ENCODE measurements at regions not wholly inside any gene's neighbourhood (a gene's known extent, or its start where the extent isn't known, plus 50 kb on each side); places are given as distances from the start of the nearest gene placed in this dataset.
"Not testable (repeated sequence)": the region's sequence is repeated elsewhere in the genome, so short reads cannot be mapped to it uniquely, and the experiment has no call there.

DNA sequence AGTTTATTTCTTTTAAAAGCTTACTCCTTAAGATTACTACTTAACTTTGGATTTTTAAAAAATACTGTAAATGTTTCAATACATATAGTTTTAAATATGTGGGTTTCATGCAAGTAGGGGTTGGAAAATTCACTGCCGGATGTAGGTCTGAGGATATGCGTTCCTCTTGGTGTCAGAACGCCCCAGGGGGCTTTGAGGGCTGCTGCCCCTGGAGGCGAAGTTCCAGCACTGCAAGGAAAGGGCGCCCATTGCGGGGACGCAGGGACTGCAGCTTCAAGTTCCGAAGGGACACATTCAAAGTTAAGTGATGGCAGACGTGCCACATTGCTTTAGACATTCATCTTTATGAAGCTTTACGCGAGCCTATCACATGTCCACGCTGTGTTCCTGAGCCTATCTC, 152.9 kb downstream of the SOD2 start:
- WGBS, 2 donors, result 44 to 47% methylated on average over 12 of the region's 12 CpGs
- ATAC-seq (ENCODE audit: insufficient read depth, low FRiP score) (no peak), DNase-seq (peak in 1 of 3 donors; percentile 3)
- Histone ChIP-seq H3K4me3 (no peak overlapping the region), H3K27me3 (ENCODE audit: control insufficient read depth in 3 of 3, insufficient read depth in 3 of 3, low read length in 2 of 3) (peaks cover 0 to 6% (median 0%) of the 10 kb centered on the region in 3 donors), H3K9ac (ENCODE audit: insufficient read depth in 1 of 2, low read length in 2 of 2) (no peak overlapping the region), H3K36me3 (ENCODE audit: control insufficient read depth in 4 of 4, insufficient read depth in 4 of 4, low read length in 4 of 4) (no peaks in the 10 kb centered on the region), H3K4me1 (ENCODE audit: control insufficient read depth in 5 of 5, insufficient read depth in 5 of 5, low read length in 5 of 5) (no peaks in the 10 kb centered on the region), H3K27ac (ENCODE audit: low read depth in 1 of 2, low read length in 1 of 2) (no peak overlapping the region), H3K9me3 (ENCODE audit: control insufficient read depth in 4 of 4, insufficient read depth in 3 of 4, low read length in 3 of 4) (no peaks in the 10 kb centered on the region)
- TF ChIP-seq CTCF (IDR thresholded peaks at IDR 0.05; ENCODE audit: control extremely low read depth, extremely low read depth), result no peak

DNA sequence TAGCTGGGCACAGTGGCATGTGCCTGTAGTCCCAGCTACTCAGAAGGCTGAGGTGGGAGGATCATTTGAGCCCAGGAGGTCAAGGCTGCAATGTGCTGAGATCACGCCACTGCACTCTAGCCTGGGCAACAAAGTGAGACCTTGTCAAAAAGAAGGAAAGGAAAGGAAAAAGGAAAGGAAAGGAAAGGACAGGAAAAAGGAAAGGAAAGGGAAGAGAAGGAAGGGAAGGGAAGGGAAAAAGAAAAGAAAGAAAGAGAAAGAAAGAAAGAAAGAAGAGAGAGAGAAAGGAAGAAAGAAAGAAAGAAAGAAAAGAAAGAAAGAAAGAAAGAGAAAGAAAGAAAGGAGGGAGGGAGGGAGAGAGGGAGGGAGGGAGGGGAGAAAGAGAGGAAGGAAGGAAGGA, 155.0 kb downstream of the SOD2 start:
- H3K27ac ChIP-seq (ENCODE audit: low read depth in 1 of 2, low read length in 1 of 2); ATAC-seq (ENCODE audit: insufficient read depth, low FRiP score); H3K4me1 ChIP-seq (ENCODE audit: control insufficient read depth in 5 of 5, insufficient read depth in 5 of 5, low read length in 5 of 5); H3K27me3 ChIP-seq (ENCODE audit: control insufficient read depth in 3 of 3, insufficient read depth in 3 of 3, low read length in 2 of 3); H3K4me3 ChIP-seq; H3K36me3 ChIP-seq (ENCODE audit: control insufficient read depth in 4 of 4, insufficient read depth in 4 of 4, low read length in 4 of 4); H3K9me3 ChIP-seq (ENCODE audit: control insufficient read depth in 4 of 4, insufficient read depth in 3 of 4, low read length in 3 of 4); DNase-seq; H3K9ac ChIP-seq (ENCODE audit: insufficient read depth in 1 of 2, low read length in 2 of 2): not testable (repeated sequence)
- 91 to 100% methylated on average over 1 of the region's 1 CpG for WGBS, 2 donors

GRCh38 chr6:159535656-159536350, 157.2 kb downstream of the SOD2 start:
- no peaks in the 10 kb centered on the region for H3K4me1 ChIP-seq (ENCODE audit: control insufficient read depth in 5 of 5, insufficient read depth in 5 of 5, low read length in 5 of 5)
- H3K4me3 ChIP-seq, result no peak overlapping the region
- ATAC-seq (ENCODE audit: insufficient read depth, low FRiP score) (no peak), DNase-seq (no peak)
- 84 to 88% methylated on average over 9 of the region's 9 CpGs for WGBS, 2 donors
- H3K27me3 ChIP-seq (ENCODE audit: control insufficient read depth in 3 of 3, insufficient read depth in 3 of 3, low read length in 2 of 3), result peaks cover 0 to 2% (median 0%) of the 10 kb centered on the region in 3 donors
- no peak overlapping the region for H3K27ac ChIP-seq (ENCODE audit: low read depth in 1 of 2, low read length in 1 of 2)
- no peaks in the 10 kb centered on the region for H3K36me3 ChIP-seq (ENCODE audit: control insufficient read depth in 4 of 4, insufficient read depth in 4 of 4, low read length in 4 of 4)
- H3K9ac ChIP-seq (ENCODE audit: insufficient read depth in 1 of 2, low read length in 2 of 2), result no peak overlapping the region
- TF ChIP-seq CTCF (IDR thresholded peaks at IDR 0.05; ENCODE audit: control extremely low read depth, extremely low read depth), result no peak
- H3K9me3 ChIP-seq (ENCODE audit: control insufficient read depth in 4 of 4, insufficient read depth in 3 of 4, low read length in 3 of 4), result no peaks in the 10 kb centered on the region

GRCh38 chr6:159533568-159533967, 159.5 kb downstream of the SOD2 start:
- Histone ChIP-seq H3K4me3 (no peak overlapping the region), H3K27ac (ENCODE audit: low read depth in 1 of 2, low read length in 1 of 2) (no peak overlapping the region), H3K9ac (ENCODE audit: insufficient read depth in 1 of 2, low read length in 2 of 2) (no peak overlapping the region), H3K36me3 (ENCODE audit: control insufficient read depth in 4 of 4, insufficient read depth in 4 of 4, low read length in 4 of 4) (no peaks in the 10 kb centered on the region), H3K27me3 (ENCODE audit: control insufficient read depth in 3 of 3, insufficient read depth in 3 of 3, low read length in 2 of 3) (no peaks in the 10 kb centered on the region), H3K4me1 (ENCODE audit: control insufficient read depth in 5 of 5, insufficient read depth in 5 of 5, low read length in 5 of 5) (no peaks in the 10 kb centered on the region), H3K9me3 (ENCODE audit: control insufficient read depth in 4 of 4, insufficient read depth in 3 of 4, low read length in 3 of 4) (no peaks in the 10 kb centered on the region)
- no peak for ATAC-seq (ENCODE audit: insufficient read depth, low FRiP score)
- WGBS, 2 donors, result 71 to 82% methylated on average over 6 of the region's 6 CpGs
- no peak for DNase-seq
- no peak for TF ChIP-seq CTCF (IDR thresholded peaks at IDR 0.05; ENCODE audit: control extremely low read depth, extremely low read depth)

Data from lung (tissue), 11 donors.